IMR-90 (cell line): ENCODE measurements at regions not wholly inside any gene's neighbourhood (a gene's known extent, or its start where the extent isn't known, plus 50 kb on each side); places are given as distances from the start of the nearest gene placed in this dataset.

Experiments used
- ATAC-seq: fragments of 200-7000 bp; cut with Tn5 transposase; 2 replicates; pipeline ENCODE4 v1.9.1; 2020; ENCODE audit warnings: low read depth, mild to moderate bottlenecking, moderate library complexity
- BruUV-seq: library from RNA; stranded (reverse); fragments of 400-500 nt; replicated peaks from 2 replicates; lab custom pipeline; 2021; lab: Mats Ljungman, UMichigan
- CTCF ChIA-PET: fragments of 300-600 bp; formaldehyde crosslinking; extraction: SDS; loops from one replicate; lab custom pipeline; 2021; ENCODE audit warnings: antibody characterized with exemption; lab: Yijun Ruan, JAX
- POLR2A ChIA-PET: fragments of 300-600 bp; sonication (Branson Sonifier 250); formaldehyde crosslinking; loops from one replicate; lab custom pipeline; 2022; ENCODE audit warnings: antibody characterized with exemption; ENCODE audit not compliant: unreplicated experiment; lab: Charles Lee
- DNase-seq: peaks from one replicate; pipeline ENCODE4 v3.0.0; 2013
- H2AFZ ChIP-seq: replicated peaks from 2 replicates; pipeline ENCODE3; 2013; ENCODE audit warnings: low read length, mild to moderate bottlenecking; ENCODE audit not compliant: poor library complexity
- H2AK5ac ChIP-seq: 2 replicates; pipeline ENCODE4 v1.6.1; 2013; ENCODE audit warnings: low read depth, low read length, inconsistent platforms
- H2AK9ac ChIP-seq: replicated peaks from 2 replicates; pipeline ENCODE3; 2013; ENCODE audit warnings: mild to moderate bottlenecking, low read depth, low read length, moderate library complexity; ENCODE audit not compliant: poor library complexity
- H2BK120ac ChIP-seq: 2 replicates; pipeline ENCODE4 v1.6.1; 2013; ENCODE audit warnings: low read depth, low read length, inconsistent platforms
- H2BK15ac ChIP-seq: 3 replicates; pipeline ENCODE4 v1.6.1; 2013; ENCODE audit warnings: low read depth, low read length, inconsistent platforms
- H2BK20ac ChIP-seq: 2 replicates; pipeline ENCODE4 v1.6.1; 2013; ENCODE audit warnings: low read depth, mild to moderate bottlenecking, inconsistent platforms, low read length, moderate library complexity
- H2BK5ac ChIP-seq: 2 replicates; pipeline ENCODE4 v1.6.1; 2013; ENCODE audit warnings: mild to moderate bottlenecking, low read depth, low read length, inconsistent platforms; ENCODE audit not compliant: poor library complexity, severe bottlenecking
- H3K14ac ChIP-seq: replicated peaks from 2 replicates; pipeline ENCODE4 v1.6.1; 2013; ENCODE audit warnings: low read depth, low read length, inconsistent platforms
- H3K18ac ChIP-seq: 2 replicates; pipeline ENCODE4 v1.6.1; 2013; ENCODE audit warnings: low read depth, low read length, control low read depth
- H3K23ac ChIP-seq: 2 replicates; pipeline ENCODE4 v1.6.1; 2013; ENCODE audit warnings: low read depth, low read length, inconsistent platforms
- H3K27ac ChIP-seq: 2 replicates; pipeline ENCODE4 v1.5.1; 2013; ENCODE audit warnings: mild to moderate bottlenecking, control low read depth, low read length; ENCODE audit not compliant: insufficient read depth
- H3K27me3 ChIP-seq: 2 replicates; pipeline ENCODE4 v1.6.1; 2013; ENCODE audit warnings: low read length; ENCODE audit not compliant: control insufficient read depth, insufficient read depth
- H3K36me3 ChIP-seq: 2 replicates; pipeline ENCODE4 v1.6.1; 2013; ENCODE audit warnings: low read length, mixed read lengths; ENCODE audit not compliant: control insufficient read depth, insufficient read depth
- H3K4ac ChIP-seq: 2 replicates; pipeline ENCODE4 v1.6.1; 2013; ENCODE audit warnings: low read depth, low read length, inconsistent platforms
- H3K4me1 ChIP-seq: 2 replicates; pipeline ENCODE4 v1.6.1; 2013; ENCODE audit warnings: low read length, mixed read lengths; ENCODE audit not compliant: control insufficient read depth, insufficient read depth
- H3K4me2 ChIP-seq: 2 replicates; pipeline ENCODE4 v1.6.1; 2013; ENCODE audit warnings: low read depth, mild to moderate bottlenecking, control low read depth, low read length, moderate library complexity
- H3K4me3 ChIP-seq: 2 replicates; pipeline ENCODE4 v1.5.1; 2013; ENCODE audit warnings: low read depth, mild to moderate bottlenecking, control low read depth, low read length, moderate library complexity; ENCODE audit not compliant: insufficient read depth
- H3K56ac ChIP-seq: 2 replicates; pipeline ENCODE4 v1.6.1; 2013; ENCODE audit warnings: low read length, inconsistent platforms; ENCODE audit not compliant: insufficient read depth; ENCODE audit errors: extremely low read depth
- H3K79me1 ChIP-seq, 2 experiments: 2 replicates each; pipeline ENCODE4 v1.6.1; 2013; ENCODE audit warnings: low read length in 2 of 2, inconsistent platforms in 1 of 2, low read depth in 1 of 2
- H3K9ac ChIP-seq: 2 replicates; pipeline ENCODE4 v1.6.1; 2013; ENCODE audit warnings: low read depth, low read length, control low read depth
- H3K9me1 ChIP-seq: 2 replicates; pipeline ENCODE4 v1.6.1; 2013; ENCODE audit warnings: low read length, inconsistent platforms; ENCODE audit not compliant: insufficient read depth
- H3K9me3 ChIP-seq: 2 replicates; pipeline ENCODE4 v1.6.1; 2013; ENCODE audit warnings: low read length; ENCODE audit not compliant: control insufficient read depth, insufficient read depth
- H4K20me1 ChIP-seq: 2 replicates; pipeline ENCODE4 v1.6.1; 2013; ENCODE audit warnings: low read length, inconsistent platforms; ENCODE audit not compliant: insufficient read depth
- H4K5ac ChIP-seq: 2 replicates; pipeline ENCODE4 v1.6.1; 2013; ENCODE audit warnings: mild to moderate bottlenecking, low read depth, low read length, control low read depth
- H4K8ac ChIP-seq, 2 experiments: 2 replicates each; pipeline ENCODE4 v1.6.1; 2013; ENCODE audit warnings: low read depth in 2 of 2, low read length in 2 of 2, control low read depth in 1 of 2, inconsistent platforms in 1 of 2
- H4K91ac ChIP-seq: 2 replicates; pipeline ENCODE4 v1.6.1; 2013; ENCODE audit warnings: low read depth, low read length, inconsistent platforms; ENCODE audit not compliant: insufficient read depth
- BHLHE40 ChIP-seq: fragments of 150-350 bp; IDR thresholded peaks from 2 replicates; pipeline ENCODE4 v1.6.1; 2016; ENCODE audit warnings: mild to moderate bottlenecking, low read depth, low read length
- CEBPB ChIP-seq: IDR thresholded peaks from 2 replicates; pipeline ENCODE4 v1.6.1; 2012; ENCODE audit warnings: low read depth, low read length, improper control_type of control experiment
- CHD1 ChIP-seq: IDR thresholded peaks from 2 replicates; pipeline ENCODE4 v1.6.1; 2012; ENCODE audit warnings: low read depth, low read length, improper control_type of control experiment
- CTCF ChIP-seq: conservative IDR thresholded peaks from 2 replicates; pipeline ENCODE4 v1.5.1; 2012; ENCODE audit warnings: mild to moderate bottlenecking, low read depth, low read length, improper control_type of control experiment
- ELK1 ChIP-seq: fragments of 150-350 bp; IDR thresholded peaks from 2 replicates; pipeline ENCODE4 v1.6.1; 2016; ENCODE audit warnings: low read depth, mild to moderate bottlenecking, low read length, moderate library complexity, borderline replicate concordance
- FOS ChIP-seq: fragments of 150-350 bp; IDR thresholded peaks from 2 replicates; pipeline ENCODE4 v1.6.1; 2016; ENCODE audit warnings: low read depth, low read length
- MAFK ChIP-seq: IDR thresholded peaks from 2 replicates; pipeline ENCODE4 v1.6.1; 2012; ENCODE audit warnings: low read depth, low read length, improper control_type of control experiment
- MAZ ChIP-seq: IDR thresholded peaks from 2 replicates; pipeline ENCODE4 v1.6.1; 2012; ENCODE audit warnings: low read depth, mild to moderate bottlenecking, low read length, improper control_type of control experiment, moderate library complexity, borderline replicate concordance
- MXI1 ChIP-seq: IDR thresholded peaks from 2 replicates; pipeline ENCODE4 v1.6.1; 2012; ENCODE audit warnings: low read depth, mild to moderate bottlenecking, low read length, moderate library complexity, borderline replicate concordance
- NFE2L2 ChIP-seq: fragments of 150-350 bp; IDR thresholded peaks from 2 replicates; pipeline ENCODE4 v1.6.1; 2016; ENCODE audit warnings: low read depth, mild to moderate bottlenecking, low read length
- POLR2A ChIP-seq: IDR thresholded peaks from 2 replicates; pipeline ENCODE4 v1.6.1; 2012; ENCODE audit warnings: mild to moderate bottlenecking, low read depth, low read length
- RAD21 ChIP-seq: IDR thresholded peaks from 2 replicates; pipeline ENCODE4 v1.6.1; 2012; ENCODE audit warnings: low read length, improper control_type of control experiment
- RCOR1 ChIP-seq: IDR thresholded peaks from 2 replicates; pipeline ENCODE4 v1.6.1; 2012; ENCODE audit warnings: mild to moderate bottlenecking, low read length, improper control_type of control experiment; ENCODE audit not compliant: insufficient replicate concordance
- RFX5 ChIP-seq: IDR thresholded peaks from 2 replicates; pipeline ENCODE4 v1.8.0; 2012; ENCODE audit warnings: low read depth, mild to moderate bottlenecking, low read length, moderate library complexity
- SMC3 ChIP-seq: fragments of 150-350 bp; IDR thresholded peaks from 2 replicates; pipeline ENCODE4 v1.6.1; 2016; ENCODE audit warnings: low read depth, mild to moderate bottlenecking, antibody characterized with exemption, low read length, moderate library complexity
- USF2 ChIP-seq: fragments of 150-350 bp; IDR thresholded peaks from 2 replicates; pipeline ENCODE4 v1.6.1; 2017; ENCODE audit warnings: mild to moderate bottlenecking, antibody characterized with exemption, low read length, low read depth
- WGBS, 2 experiments: methylation state at CpG; one replicate each; pipeline versions ENCODE4 v1.1.5 to v1.1.7; 2013; ENCODE audit warnings: missing lambda C conversion rate in 2 of 2; ENCODE audit not compliant: insufficient read length in 1 of 2; ENCODE audit errors: extremely low coverage in 2 of 2; 5-methylcytosine and 5-hydroxymethylcytosine counted together
- dilution Hi-C: fragments of 300-500 bp; cut with HindIII; formaldehyde crosslinking; loops from one replicate; pipeline ENCODE4 v1.14.3; 2018; ENCODE audit warnings: low sequenced_read_pairs; ENCODE audit not compliant: unreplicated experiment
- in situ Hi-C: fragments of 300-500 bp; cut with MboI; formaldehyde crosslinking; loops from 3 replicates; pipeline ENCODE4 v1.14.3; 2019; ENCODE audit warnings: low sequenced_read_pairs, inconsistent platforms, mixed read lengths
- intact Hi-C: fragments of 100-400 bp; cut with micrococcal nuclease; formaldehyde crosslinking; loops from 2 replicates; pipeline ENCODE4 v1.10.0; 2022

- intact Hi-C loops (no loop called here), in situ Hi-C loops (no loop called here), dilution Hi-C loops (no loop called here)
- BruUV-seq, result no TSS peak
- no peak overlapping the region for H4K8ac ChIP-seq
- no peak overlapping the region for H3K4me3 ChIP-seq
- no peak overlapping the region for H2BK20ac ChIP-seq
- TF ChIP-seq RCOR1 (no peak), MXI1 (no peak), RFX5 (no peak), CHD1 (no peak), FOS (no peak), SMC3 (no peak), USF2 (no peak), NFE2L2 (no peak), MAFK (no peak), RAD21 (no peak), CTCF (no peak), MAZ (no peak), CEBPB (no peak), POLR2A (no peak), ELK1 (no peak), BHLHE40 (no peak)
- ChIA-PET POLR2A (no interaction called here), CTCF (interaction anchor here (0.6 kb wide), 1 partner anchor 89 kb away, joined by 9 read pairs; no protein-coding TSS in a partner anchor)
- no peak overlapping the region for H2AFZ ChIP-seq
- H3K9ac ChIP-seq, result no peak overlapping the region
- H4K20me1 ChIP-seq, result no peaks in the 10 kb centered on the region
- no peaks in the 10 kb centered on the region for H3K9me3 ChIP-seq
- no peak overlapping the region for H3K27ac ChIP-seq
- no peaks in the 10 kb centered on the region for H3K36me3 ChIP-seq
- H3K14ac ChIP-seq, result no peak overlapping the region
- no peak overlapping the region for H2AK9ac ChIP-seq
- H3K9me1 ChIP-seq, result no peaks in the 10 kb centered on the region
- H2BK15ac ChIP-seq, result no peak overlapping the region
- no peak overlapping the region for H3K56ac ChIP-seq
- H2AK5ac ChIP-seq, result no peak overlapping the region
- H4K5ac ChIP-seq, result no peak overlapping the region
- no peak overlapping the region for H3K23ac ChIP-seq
- no peak overlapping the region for H3K4ac ChIP-seq
- peaks cover 2% of the 10 kb centered on the region for H3K4me1 ChIP-seq
- no peak overlapping the region for H3K18ac ChIP-seq
- no peaks in the 10 kb centered on the region for H3K27me3 ChIP-seq
- H2BK5ac ChIP-seq, result no peak overlapping the region
- WGBS, 2 experiments, result no CpG with 5 or more reads among the region's 2 CpGs
- ATAC-seq, result no peak
- no peak overlapping the region for H2BK120ac ChIP-seq
- no peak overlapping the region for H3K4me2 ChIP-seq
- peak; percentile 13 for DNase-seq
- no peak overlapping the region for H4K91ac ChIP-seq
- H3K79me1 ChIP-seq, result no peaks in the 10 kb centered on the region
Measured at GRCh38 chr12:14281539-14281938, 83.9 kb upstream of the ATF7IP start.
